Bronchial epithelial cell (primary cell): ENCODE measurements at regions not wholly inside any gene's neighbourhood (a gene's known extent, or its start where the extent isn't known, plus 50 kb on each side); places are given as distances from the start of the nearest gene placed in this dataset.

ENCODE experiments used
- DNase-seq: peaks from one replicate; pipeline ENCODE4 v3.0.0-alpha.2; 2010; ENCODE audit warnings: low read depth
- FAIRE-seq: peaks from 2 replicates; lab custom pipeline; 2011; peaks lifted over from hg19 to GRCh38; lab: Jason Lieb, UNC
- H3K27me3 ChIP-seq: 2 replicates; pipeline ENCODE4 v1.5.1; 2011; ENCODE audit warnings: low read length; ENCODE audit not compliant: control insufficient read depth, insufficient read depth
- H3K36me3 ChIP-seq: 2 replicates; pipeline ENCODE4 v1.5.1; 2011; ENCODE audit warnings: low read length; ENCODE audit not compliant: control insufficient read depth, insufficient read depth
- H3K4me3 ChIP-seq: 2 replicates; pipeline ENCODE4 v1.5.1; 2011; ENCODE audit warnings: mild to moderate bottlenecking, low read depth, low read length, control low read depth
- CTCF ChIP-seq: IDR thresholded peaks from 2 replicates; pipeline ENCODE4 v1.5.1; 2011; ENCODE audit warnings: mild to moderate bottlenecking, moderate library complexity, low read length, control low read depth, inconsistent platforms; ENCODE audit not compliant: insufficient read depth, severe bottlenecking

- peak; percentile 25 for DNase-seq
- no peaks in the 10 kb centered on the region for H3K36me3 ChIP-seq
- FAIRE-seq, result no peak
- no peaks in the 10 kb centered on the region for H3K27me3 ChIP-seq
- H3K4me3 ChIP-seq, result no peak overlapping the region
- TF ChIP-seq CTCF, result no peak
Measured at GRCh38 chr11:28879869-28880268, 771.7 kb downstream of the METTL15 start.

- TF ChIP-seq CTCF, result no peak
- no peak for FAIRE-seq
- Histone ChIP-seq H3K4me3 (no peak overlapping the region), H3K36me3 (no peaks in the 10 kb centered on the region), H3K27me3 (no peaks in the 10 kb centered on the region)
- peak; percentile 87 for DNase-seq
Measured at GRCh38 chr11:28878025-28878424, 769.8 kb downstream of the METTL15 start.

GRCh38 chr11:28877340-28877739 lies 769.2 kb downstream of the METTL15 start:
- Histone ChIP-seq H3K4me3 (no peak overlapping the region), H3K27me3 (no peaks in the 10 kb centered on the region), H3K36me3 (no peaks in the 10 kb centered on the region)
- FAIRE-seq, result no peak
- peak; percentile 57 for DNase-seq
- TF ChIP-seq CTCF, result no peak

- DNase-seq (no peak), FAIRE-seq (no peak)
- no peaks in the 10 kb centered on the region for H3K27me3 ChIP-seq
- TF ChIP-seq CTCF, result no peak
- H3K36me3 ChIP-seq, result no peaks in the 10 kb centered on the region
- H3K4me3 ChIP-seq, result no peak overlapping the region
Measured at GRCh38 chr11:28874706-28875105, 766.5 kb downstream of the METTL15 start.

- Histone ChIP-seq H3K4me3 (no peak overlapping the region), H3K36me3 (no peaks in the 10 kb centered on the region), H3K27me3 (no peaks in the 10 kb centered on the region)
- TF ChIP-seq CTCF, result no peak
- DNase-seq (no peak), FAIRE-seq (no peak)
Measured at GRCh38 chr11:28871090-28871489, 762.9 kb downstream of the METTL15 start.

- FAIRE-seq (no peak), DNase-seq (no peak)
- Histone ChIP-seq H3K4me3 (no peak overlapping the region), H3K27me3 (no peaks in the 10 kb centered on the region), H3K36me3 (no peaks in the 10 kb centered on the region)
- no peak for TF ChIP-seq CTCF
Measured at GRCh38 chr11:28863422-28863821, 755.2 kb downstream of the METTL15 start.
